ENCODE measurements at regions not wholly inside any gene's neighbourhood (a gene's known extent, or its start where the extent isn't known, plus 50 kb on each side); places are given as distances from the start of the nearest gene placed in this dataset.

GRCh38 chr3:63193647-63194046, 84.5 kb upstream of the SYNPR start:
- TF ChIP-seq TAF1 (IDR thresholded peaks at IDR 0.05; ENCODE audit: borderline replicate concordance, low read depth, low read length), result no peak
- no peak for TF ChIP-seq YY1 (IDR thresholded peaks at IDR 0.05; ENCODE audit: low read depth)
- TF ChIP-seq SMC3 (IDR thresholded peaks at IDR 0.05; ENCODE audit: low read depth, low read length), result peak; percentile 87
- no peak for TF ChIP-seq MAX (IDR thresholded peaks at IDR 0.05; ENCODE audit: low read depth)
- no peak for TF ChIP-seq MXI1 (IDR thresholded peaks at IDR 0.05; ENCODE audit: low read depth, low read length)
- peak; percentile 83 for TF ChIP-seq CTCF (IDR thresholded peaks at IDR 0.05)
- peak; percentile 93 for TF ChIP-seq RAD21 (IDR thresholded peaks at IDR 0.05; ENCODE audit: low read length)

Measured in SK-N-SH (cell line).